Hematopoietic multipotent progenitor cell treated with erythropoietin and hydrocortisone succinate and interleukin-3 and kit ligand, for 8 days (in vitro differentiated cells): ENCODE measurements at regions not wholly inside any gene's neighbourhood (a gene's known extent, or its start where the extent isn't known, plus 50 kb on each side); places are given as distances from the start of the nearest gene placed in this dataset.

ENCODE experiments used
- DNase-seq: peaks from one replicate; pipeline ENCODE4 v3.0.0-alpha.2; 2015

DNA sequence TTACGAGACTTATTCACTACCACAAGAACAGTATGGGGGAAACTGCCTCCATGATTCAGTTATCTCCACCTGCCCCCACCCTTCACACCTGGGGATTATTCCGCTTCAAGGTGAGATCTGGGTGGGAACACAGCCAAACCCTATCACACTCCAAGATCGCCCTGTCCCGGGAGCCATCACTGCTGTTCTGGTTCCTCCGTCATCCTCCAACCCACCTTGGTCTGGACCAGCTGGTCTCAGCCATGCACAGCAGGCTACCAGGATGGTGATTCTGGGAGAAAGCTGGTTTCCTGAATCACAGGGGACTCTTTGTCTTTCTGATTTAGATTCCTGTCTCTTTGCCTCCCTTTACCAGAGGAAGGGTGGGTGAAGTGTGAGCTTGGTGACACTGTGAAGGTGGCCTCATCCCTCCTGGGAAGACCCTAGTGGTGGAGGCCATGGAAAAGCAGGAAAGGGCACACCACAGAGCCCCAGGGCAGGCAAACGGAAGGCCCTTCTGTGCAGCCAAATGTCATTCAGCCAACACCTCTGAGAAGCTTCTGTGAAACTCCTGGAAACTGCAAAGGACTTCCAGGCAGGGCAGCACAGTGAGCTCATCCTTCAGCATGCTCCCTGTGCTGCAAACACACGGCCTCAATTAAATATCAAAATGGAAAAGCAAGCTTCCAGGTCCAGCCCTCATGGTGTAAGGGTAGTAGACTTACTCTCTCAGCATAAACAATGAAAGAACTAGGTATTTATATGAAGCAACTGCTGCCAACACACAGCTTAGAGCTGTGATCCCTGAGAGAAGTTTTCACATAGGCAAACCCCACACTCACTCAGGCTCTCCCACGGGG lies 169.8 kb downstream of the ANKRD60 start:
- no peak for DNase-seq

GRCh38 chr20:58056921-58057686 lies 171.3 kb downstream of the ANKRD60 start:
- no peak for DNase-seq

DNA sequence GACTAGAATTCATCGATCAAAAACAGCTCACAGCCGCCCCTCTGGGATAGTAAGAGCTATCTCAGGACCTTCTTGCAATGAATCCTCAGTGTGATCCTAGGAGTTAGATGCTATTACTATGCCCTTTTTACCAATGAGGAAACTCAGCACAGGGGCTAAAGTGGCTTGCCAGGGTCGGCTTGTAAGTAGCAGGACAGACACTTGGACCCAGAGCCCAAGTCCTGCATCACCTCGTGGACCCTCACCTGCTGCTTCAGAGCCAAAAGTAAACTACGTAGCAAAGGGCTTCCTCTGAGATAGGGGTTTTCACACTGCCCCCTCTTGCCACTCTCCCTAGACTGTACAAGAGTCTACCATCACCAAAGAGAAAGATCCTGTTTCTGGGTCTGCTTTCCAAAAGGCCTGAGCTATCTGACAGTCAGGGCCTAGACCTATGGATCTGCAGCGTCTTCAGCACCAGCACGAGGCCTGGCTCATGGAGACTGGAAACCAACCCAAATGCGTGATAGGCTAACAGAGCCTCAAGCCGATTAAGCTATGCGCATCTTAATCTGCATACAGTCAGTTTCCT lies 172.3 kb downstream of the ANKRD60 start:
- no peak for DNase-seq

DNA sequence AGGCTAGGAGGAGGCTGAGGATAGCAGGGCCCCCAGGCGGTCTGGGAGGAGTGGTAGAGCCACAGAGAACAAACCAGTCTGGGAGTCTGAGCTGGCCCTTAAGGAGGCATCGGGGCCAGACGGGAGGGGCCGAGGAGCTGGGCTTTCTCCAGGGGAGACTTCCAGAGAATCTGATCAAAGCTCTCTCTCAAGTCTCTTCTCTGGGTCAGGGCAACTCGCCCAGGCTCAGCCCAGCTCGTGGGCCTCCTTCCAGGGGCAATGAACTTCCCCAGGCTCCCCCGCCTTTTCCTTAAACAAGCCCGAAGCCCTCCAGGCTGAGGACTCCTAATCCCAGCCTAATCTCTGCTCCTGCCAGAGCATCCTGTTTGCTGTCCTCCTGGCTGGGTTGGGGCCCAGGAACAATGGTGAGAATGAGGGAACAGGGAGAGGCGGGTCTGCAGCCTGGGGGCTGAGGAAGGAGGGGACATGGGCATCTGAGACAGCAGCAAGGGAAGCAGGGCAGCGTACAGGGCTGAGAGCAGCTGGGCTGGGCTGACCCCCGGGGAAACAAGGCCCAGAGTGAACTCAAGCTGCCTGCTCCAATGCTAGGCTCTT lies 173.6 kb downstream of the ANKRD60 start:
- no peak for DNase-seq

DNA sequence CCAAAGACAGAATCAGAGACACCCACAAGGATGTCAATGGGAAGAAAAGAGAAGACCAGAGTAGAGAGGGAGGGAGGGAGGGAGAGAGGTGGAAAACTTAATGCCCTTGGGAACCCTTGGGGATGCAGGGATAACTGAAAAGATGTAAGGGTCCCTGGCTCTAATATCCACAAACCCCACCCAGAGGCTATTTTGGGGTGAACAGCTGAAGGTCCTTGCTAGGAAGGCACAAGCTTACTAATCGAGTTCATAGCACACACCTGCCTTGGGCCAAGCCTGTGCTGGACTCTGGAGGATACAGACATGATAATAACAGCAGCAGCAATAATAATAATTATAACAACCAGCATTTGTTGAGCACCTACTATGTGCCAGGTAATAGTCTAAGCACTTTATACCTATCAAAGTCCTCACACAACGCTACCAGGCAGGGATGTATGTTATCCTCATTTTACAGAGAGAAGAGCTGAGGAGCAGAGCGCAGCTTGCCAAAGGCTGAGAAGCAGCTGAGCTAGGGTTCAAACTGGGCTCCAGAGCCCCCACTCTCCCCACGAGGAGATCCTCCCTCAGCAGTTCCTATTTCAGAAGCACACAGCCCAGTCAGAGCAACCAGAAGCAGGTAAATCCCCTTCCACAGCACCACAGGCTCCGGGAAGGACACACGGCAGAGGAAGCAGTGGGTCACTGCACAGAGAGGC lies 174.2 kb downstream of the ANKRD60 start:
- no peak for DNase-seq

- DNase-seq: no peak
Observed at GRCh38 chr20:58053391-58054055, 174.9 kb downstream of the ANKRD60 start.

GRCh38 chr20:58051367-58051766 lies 177.1 kb downstream of the ANKRD60 start:
- DNase-seq: no peak

- peak; percentile 16 for DNase-seq
Observed at GRCh38 chr20:58048096-58048702, 180.3 kb downstream of the ANKRD60 start.

GRCh38 chr20:58046311-58046710 lies 182.1 kb downstream of the ANKRD60 start:
- DNase-seq: no peak

- DNase-seq: no peak
Observed at GRCh38 chr20:58045579-58045978, 182.9 kb downstream of the ANKRD60 start.

GRCh38 chr20:58044931-58045555 lies 183.4 kb downstream of the ANKRD60 start:
- DNase-seq: no peak

DNA sequence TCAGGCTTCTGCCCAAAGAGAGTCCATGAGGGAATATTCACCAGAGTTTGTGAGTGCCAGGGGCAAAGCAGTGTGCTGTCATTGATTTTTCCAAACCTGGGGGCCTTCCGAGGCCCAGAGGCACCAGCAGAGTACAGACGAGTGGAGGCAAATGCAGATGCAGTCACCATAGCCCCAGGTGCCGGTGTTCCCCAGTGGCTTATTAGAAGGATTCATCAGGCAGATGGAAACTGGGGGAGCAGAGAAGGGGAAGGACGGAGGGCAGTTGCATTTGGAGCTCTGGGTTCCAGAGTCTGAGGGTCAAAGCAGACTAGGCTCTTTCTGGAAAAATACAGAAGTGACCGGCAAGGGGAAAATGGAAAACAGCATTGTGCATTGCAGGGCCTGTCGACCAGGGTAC lies 184.2 kb downstream of the ANKRD60 start:
- no peak for DNase-seq

GRCh38 chr20:58043236-58044140 lies 185.0 kb downstream of the ANKRD60 start:
- no peak for DNase-seq

GRCh38 chr20:58042591-58042990 lies 185.9 kb downstream of the ANKRD60 start:
- DNase-seq: no peak

DNA sequence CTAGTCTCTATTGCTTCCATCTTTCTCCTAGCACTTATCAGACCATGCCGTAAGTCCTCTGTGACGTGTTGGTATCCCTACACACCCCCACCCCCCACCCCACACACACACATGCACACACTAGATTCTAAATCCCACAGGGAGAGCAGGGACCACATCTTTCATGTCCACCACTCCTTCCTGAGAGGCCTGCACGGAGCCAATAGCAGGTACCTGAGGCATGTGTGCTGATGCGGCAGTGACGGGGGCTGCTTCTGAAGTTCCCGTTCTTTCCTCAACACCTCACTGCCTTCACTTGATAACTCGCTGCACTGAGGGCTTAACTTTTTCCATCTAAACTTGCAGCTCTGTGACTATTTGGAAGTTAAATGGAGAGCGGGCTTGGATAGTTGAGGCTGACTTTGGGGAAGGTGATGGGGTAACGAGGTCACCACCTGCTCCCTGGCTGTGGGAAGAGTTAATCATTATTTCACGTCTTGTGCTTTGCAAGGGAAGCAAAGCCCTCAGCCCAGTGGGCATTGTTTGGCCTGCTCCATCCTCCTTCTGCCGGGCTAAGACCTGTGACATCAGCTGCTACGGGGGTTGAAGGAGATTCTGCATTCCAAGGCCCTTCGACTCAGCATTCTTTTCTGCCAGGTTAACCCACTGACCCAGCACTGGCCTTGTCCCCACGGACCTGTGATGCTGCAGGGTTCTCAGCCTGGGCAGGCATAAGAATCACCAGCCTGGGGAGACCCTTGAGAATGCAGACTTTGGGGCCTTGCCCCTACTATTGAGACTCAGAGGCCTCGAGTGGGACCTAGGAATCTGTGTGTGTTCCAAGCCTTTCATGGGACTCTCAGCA lies 187.8 kb downstream of the ANKRD60 start:
- no peak for DNase-seq

- no peak for DNase-seq
Observed at GRCh38 chr20:58039274-58040092, 189.0 kb downstream of the ANKRD60 start.

- DNase-seq: no peak
Observed at GRCh38 chr20:58038123-58038654, 190.3 kb downstream of the ANKRD60 start.

DNA sequence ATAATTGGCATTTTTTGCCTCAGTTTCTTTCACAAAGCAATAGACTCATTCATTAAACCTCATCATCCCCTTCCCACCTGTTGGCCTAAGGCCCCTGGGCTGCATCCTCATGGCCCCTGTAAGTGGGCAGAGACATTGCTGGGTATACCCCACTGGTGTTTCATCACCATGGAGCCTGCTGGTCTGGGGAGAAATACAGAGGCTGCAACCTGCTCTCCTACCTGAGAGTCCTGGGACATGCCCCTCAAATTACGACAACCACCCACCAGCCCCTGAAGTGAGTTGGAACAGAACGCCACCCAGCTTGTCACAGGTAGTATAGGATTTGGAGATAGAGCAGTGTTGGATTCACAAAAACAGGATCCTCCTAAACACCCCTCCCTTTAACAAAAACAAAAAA lies 190.8 kb downstream of the ANKRD60 start:
- DNase-seq: no peak
